Chondrocyte (in vitro differentiated cells): ENCODE measurements at regions not wholly inside any gene's neighbourhood (a gene's known extent, or its start where the extent isn't known, plus 50 kb on each side); places are given as distances from the start of the nearest gene placed in this dataset.
"Not testable (repeated sequence)": the region's sequence is repeated elsewhere in the genome, so short reads cannot be mapped to it uniquely, and the experiment has no call there.

ENCODE experiments used
- DNase-seq: peaks from one replicate; pipeline ENCODE4 v3.0.0; 2021; ENCODE audit warnings: mixed read lengths, low spot score
- H3K27ac Mint-ChIP-seq: one replicate; pipeline ENCODE4 v1.8.0; 2021; ENCODE audit warnings: mild to moderate bottlenecking, moderate library complexity, mixed read lengths; ENCODE audit not compliant: unreplicated experiment
- H3K27me3 Mint-ChIP-seq: 2 replicates; pipeline ENCODE4 v1.8.0; 2021; ENCODE audit warnings: low read depth, mixed read lengths
- H3K36me3 Mint-ChIP-seq: 2 replicates; pipeline ENCODE4 v1.8.0; 2021; ENCODE audit warnings: low read depth, mixed read lengths
- H3K4me1 Mint-ChIP-seq: 2 replicates; pipeline ENCODE4 v1.8.0; 2021; ENCODE audit warnings: low read depth, mild to moderate bottlenecking, mixed read lengths
- H3K4me3 Mint-ChIP-seq: one replicate; pipeline ENCODE4 v1.8.0; 2021; ENCODE audit warnings: mild to moderate bottlenecking, moderate library complexity, mixed read lengths; ENCODE audit not compliant: unreplicated experiment
- H3K9me3 Mint-ChIP-seq: 2 replicates; pipeline ENCODE4 v1.8.0; 2021; ENCODE audit warnings: low read depth, mixed read lengths
- CTCF ChIP-seq: fragments of 200-600 bp; sonication (generic); IDR thresholded peaks from 2 replicates; pipeline ENCODE4 v1.5.0; 2021; ENCODE audit warnings: antibody characterized with exemption, mild to moderate bottlenecking, moderate library complexity

GRCh38 chr10:53166325-53166724, 393.7 kb upstream of the MBL2 start:
- no peaks in the 10 kb centered on the region for H3K27me3 Mint-ChIP-seq
- H3K4me3 Mint-ChIP-seq, result no peak overlapping the region
- H3K36me3 Mint-ChIP-seq, result no peaks in the 10 kb centered on the region
- DNase-seq, result no peak
- no peak overlapping the region for H3K27ac Mint-ChIP-seq
- H3K9me3 Mint-ChIP-seq, result no peaks in the 10 kb centered on the region
- no peaks in the 10 kb centered on the region for H3K4me1 Mint-ChIP-seq
- TF ChIP-seq CTCF, result no peak

- H3K27ac Mint-ChIP-seq, result no peak overlapping the region
These were observed 390.3 kb upstream of the MBL2 start for GRCh38 chr10:53162856-53163255.

GRCh38 chr10:53161231-53161630, 388.6 kb upstream of the MBL2 start:
- no peak for TF ChIP-seq CTCF
- no peaks in the 10 kb centered on the region for H3K36me3 Mint-ChIP-seq
- no peak for DNase-seq
- H3K4me3 Mint-ChIP-seq, result no peak overlapping the region
- H3K4me1 Mint-ChIP-seq, result no peaks in the 10 kb centered on the region
- H3K27me3 Mint-ChIP-seq, result no peaks in the 10 kb centered on the region
- H3K9me3 Mint-ChIP-seq, result peaks cover 4% of the 10 kb centered on the region
- H3K27ac Mint-ChIP-seq, result no peak overlapping the region

More at GRCh38 chr10:53162856-53163255, 390.3 kb upstream of the MBL2 start:
- no peak for DNase-seq
- Mint-ChIP-seq H3K9me3 (no peaks in the 10 kb centered on the region), H3K4me3 (no peak overlapping the region), H3K4me1 (no peaks in the 10 kb centered on the region), H3K27me3 (no peaks in the 10 kb centered on the region), H3K36me3 (no peaks in the 10 kb centered on the region)
- TF ChIP-seq CTCF, result no peak

- H3K27me3 Mint-ChIP-seq, H3K4me3 Mint-ChIP-seq: not testable (repeated sequence)
These were observed 383.1 kb upstream of the MBL2 start for GRCh38 chr10:53155674-53156073.

GRCh38 chr10:53153831-53154230, 381.2 kb upstream of the MBL2 start:
- Mint-ChIP-seq H3K36me3 (no peaks in the 10 kb centered on the region), H3K4me1 (no peaks in the 10 kb centered on the region), H3K4me3 (no peak overlapping the region), H3K27ac (no peak overlapping the region), H3K27me3 (no peaks in the 10 kb centered on the region), H3K9me3 (peaks cover 17% of the 10 kb centered on the region)
- no peak for DNase-seq
- no peak for TF ChIP-seq CTCF

More at GRCh38 chr10:53155674-53156073, 383.1 kb upstream of the MBL2 start:
- not testable (repeated sequence) for H3K27ac Mint-ChIP-seq, DNase-seq, H3K36me3 Mint-ChIP-seq, H3K4me1 Mint-ChIP-seq
- peaks cover 17% of the 10 kb centered on the region for H3K9me3 Mint-ChIP-seq

- H3K27me3 Mint-ChIP-seq, result peaks cover 6% of the 10 kb centered on the region
- H3K4me3 Mint-ChIP-seq, result no peak overlapping the region
- no peaks in the 10 kb centered on the region for H3K4me1 Mint-ChIP-seq
- no peaks in the 10 kb centered on the region for H3K36me3 Mint-ChIP-seq
- no peak for DNase-seq
- H3K27ac Mint-ChIP-seq, result no peak overlapping the region
- peaks cover 3% of the 10 kb centered on the region for H3K9me3 Mint-ChIP-seq
- TF ChIP-seq CTCF, result no peak
These were observed 367.9 kb upstream of the MBL2 start for GRCh38 chr10:53140506-53140905.
